HG03135 (cell line): ENCODE measurements at regions not wholly inside any gene's neighbourhood (a gene's known extent, or its start where the extent isn't known, plus 50 kb on each side); places are given as distances from the start of the nearest gene placed in this dataset.

Experiments
- ATAC-seq: cut with Tn5 transposase; IDR thresholded peaks from one replicate; pipeline ENCODE4 v1.9.1; 2021; ENCODE audit warnings: mild to moderate bottlenecking, moderate library complexity; ENCODE audit not compliant: unreplicated experiment

DNA sequence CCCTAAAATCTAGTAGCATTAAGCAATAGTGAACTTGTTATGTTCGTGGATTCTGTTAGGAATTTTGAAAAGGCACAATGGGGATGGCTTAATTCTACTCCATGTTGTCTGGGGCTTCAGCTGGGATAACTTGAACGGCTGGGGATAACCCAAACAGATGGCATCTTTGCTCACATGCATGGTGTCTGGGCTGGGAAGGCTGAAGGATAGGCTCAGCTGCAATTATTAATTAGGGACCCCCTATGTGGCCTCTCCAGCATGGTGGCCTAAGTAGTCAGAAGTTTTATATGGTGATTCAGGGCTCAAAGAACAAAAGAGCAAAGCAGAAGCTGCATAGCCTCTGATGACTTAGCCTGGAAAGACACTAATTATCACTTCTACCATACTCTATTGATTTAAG lies 551.1 kb downstream of the PSAT1 start:
- no peak for ATAC-seq

DNA sequence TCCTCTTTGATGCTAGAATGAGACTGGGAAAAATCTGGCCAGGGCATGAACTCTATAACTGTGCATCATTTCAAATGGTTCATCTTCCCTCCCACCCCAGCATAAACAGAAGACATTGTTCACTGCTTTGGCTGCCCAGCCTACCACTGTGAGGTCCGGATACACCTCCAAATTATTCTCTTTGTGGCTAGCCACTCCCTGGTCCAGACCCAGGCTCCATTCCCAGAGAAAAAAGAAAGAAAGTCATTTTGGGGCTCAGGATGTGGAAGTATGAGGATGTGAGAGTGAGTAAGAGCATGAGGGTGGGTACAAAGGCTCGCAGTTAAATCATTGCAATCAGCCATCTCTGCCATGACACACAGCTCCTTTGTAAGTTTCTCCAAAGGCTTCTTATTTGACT lies 559.2 kb downstream of the PSAT1 start:
- ATAC-seq: no peak

DNA sequence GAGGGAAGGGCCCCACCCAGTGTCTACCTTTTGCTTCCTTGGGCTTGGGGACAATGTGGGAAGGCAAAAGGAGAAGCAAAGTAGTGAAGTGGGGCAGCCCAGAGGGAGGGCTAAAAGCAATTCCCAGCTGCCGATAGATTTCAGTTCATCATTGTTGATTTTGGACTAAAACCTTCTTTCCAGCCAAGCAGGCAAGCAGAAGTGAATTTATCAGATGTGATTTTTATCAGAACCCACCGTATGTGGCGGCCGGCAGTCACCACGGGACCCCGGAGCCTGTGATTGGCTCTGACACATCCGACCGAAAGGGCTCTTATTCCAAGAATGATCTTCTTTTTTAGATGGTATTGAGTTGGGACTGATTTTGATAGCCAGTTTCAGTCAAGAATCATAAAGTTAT lies 559.9 kb downstream of the PSAT1 start:
- no peak for ATAC-seq

DNA sequence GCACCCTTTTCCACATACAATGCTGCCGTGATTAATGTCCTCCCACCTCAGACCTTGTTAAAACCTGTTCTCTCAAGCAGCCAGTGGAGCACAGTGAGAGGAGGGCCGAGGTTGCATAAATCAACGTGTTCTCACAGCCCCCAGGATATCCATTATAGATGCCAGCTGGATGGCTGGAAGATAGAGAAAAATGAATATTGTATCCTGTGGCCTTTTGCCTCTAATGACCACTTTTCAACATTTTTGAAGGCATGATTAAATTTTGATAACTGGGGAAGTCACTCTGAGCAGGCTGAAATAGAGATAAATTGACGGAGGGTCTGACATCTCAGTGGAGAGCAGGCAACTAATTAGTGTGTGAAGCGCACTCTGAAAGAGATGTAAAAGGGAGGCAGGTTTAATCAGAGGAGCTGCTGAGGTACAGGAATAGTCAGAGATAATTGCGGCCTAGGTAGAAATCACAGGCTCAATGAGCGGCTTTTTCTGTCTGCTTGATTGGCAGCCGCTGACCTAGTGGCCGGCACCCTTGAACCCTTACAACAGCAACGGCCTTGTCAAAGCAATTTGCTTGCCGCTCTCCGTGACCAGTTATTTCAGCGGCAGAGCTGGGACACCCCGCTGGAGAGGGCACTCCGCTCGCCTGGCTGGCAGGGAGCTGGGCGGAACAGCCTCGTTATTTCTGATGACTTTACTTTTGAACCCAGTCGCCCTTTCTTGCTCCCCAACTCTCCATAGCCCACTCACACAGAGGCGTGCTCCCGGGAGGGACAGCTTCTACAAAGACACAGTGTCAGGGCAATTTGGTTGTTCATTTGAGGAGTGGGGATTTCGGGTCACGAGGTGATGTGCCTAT lies 560.7 kb downstream of the PSAT1 start:
- no peak for ATAC-seq

DNA sequence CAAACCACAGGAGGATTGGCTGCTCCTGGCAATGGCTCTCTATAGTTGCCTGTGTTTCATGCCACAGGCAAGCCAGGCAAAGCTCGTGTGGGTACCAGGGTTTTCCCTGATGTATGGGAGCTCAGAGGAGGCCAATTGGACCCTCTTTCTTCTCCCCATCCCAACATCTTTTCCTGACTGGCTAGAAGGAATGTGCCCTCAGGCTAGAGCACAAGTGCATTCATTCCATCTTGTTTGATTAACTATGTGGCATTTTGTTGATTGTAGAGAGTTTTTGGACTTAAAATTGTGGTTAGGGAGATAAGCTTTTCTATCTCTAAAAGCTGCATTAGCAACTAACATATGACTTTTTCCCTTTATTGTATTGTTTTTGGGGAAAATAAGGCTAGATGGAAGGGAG lies 561.3 kb downstream of the PSAT1 start:
- ATAC-seq: no peak

DNA sequence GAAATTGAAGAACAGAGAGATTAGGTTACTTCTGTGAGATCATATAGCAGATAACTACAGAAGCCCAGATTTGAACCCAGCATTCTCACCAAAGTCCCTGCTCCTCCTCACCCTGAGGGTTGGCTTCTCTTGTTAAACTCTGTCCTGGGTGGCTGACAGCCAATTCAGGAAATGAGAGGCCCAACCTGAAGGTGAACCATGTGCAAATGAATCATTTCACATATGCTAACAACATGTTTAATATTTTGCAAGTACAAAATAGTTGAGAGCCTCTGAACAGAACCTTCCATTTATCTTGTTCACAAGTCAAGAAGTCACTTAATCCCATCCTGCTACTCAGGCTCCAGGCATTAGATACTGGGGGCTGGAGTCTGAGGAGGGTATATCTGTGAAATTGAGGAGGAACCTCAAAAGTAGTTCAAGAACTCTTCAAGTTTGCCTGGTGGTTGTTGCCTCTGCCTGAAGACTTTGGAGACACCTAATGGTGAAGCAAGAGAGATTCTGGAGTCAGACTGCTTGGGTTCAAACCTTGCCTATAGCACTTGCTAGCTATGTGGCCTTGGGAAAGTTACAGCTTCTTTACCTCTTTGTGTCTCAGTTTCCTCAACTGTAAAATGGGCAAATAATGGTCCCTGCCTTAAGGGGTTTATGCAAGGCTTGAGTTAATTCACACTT lies 564.0 kb downstream of the PSAT1 start:
- ATAC-seq: no peak

DNA sequence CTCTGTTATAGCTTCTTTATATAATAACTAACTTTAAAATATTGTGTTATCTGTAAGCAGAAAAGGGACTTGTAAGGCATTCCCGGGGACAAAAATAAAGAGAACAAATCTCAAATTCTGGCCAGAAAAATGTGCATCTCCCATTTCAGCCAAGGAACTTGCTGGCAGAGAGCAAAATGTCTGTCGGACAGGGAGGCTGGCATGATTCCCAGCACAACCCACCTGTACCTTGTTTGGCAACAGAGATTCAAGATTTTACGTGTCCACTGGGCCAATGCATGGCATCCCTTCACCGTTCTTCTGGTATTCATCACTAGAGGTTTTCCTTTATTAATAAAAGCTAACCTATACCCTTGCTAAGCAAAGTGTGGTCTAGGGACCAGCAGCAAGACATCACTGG lies 566.6 kb downstream of the PSAT1 start:
- no peak for ATAC-seq

DNA sequence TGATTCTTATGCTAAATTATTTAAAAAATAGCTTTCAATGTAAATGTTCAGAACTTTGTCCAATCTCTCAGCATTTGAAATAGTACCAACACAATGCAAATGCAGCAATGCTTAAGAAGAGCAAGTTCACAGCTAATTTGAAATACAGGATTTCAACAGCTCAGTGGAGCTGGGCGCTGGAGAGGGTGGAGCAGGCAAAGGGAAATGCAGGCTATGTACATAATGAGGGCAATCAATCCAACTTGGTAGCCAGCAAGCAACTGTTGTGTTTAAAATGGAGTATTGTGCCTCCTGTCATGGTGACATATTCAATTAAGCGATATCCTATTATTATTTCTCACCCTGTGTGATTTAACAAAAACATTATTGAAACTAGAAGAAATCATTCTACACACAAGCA lies 568.8 kb downstream of the PSAT1 start:
- ATAC-seq: no peak

DNA sequence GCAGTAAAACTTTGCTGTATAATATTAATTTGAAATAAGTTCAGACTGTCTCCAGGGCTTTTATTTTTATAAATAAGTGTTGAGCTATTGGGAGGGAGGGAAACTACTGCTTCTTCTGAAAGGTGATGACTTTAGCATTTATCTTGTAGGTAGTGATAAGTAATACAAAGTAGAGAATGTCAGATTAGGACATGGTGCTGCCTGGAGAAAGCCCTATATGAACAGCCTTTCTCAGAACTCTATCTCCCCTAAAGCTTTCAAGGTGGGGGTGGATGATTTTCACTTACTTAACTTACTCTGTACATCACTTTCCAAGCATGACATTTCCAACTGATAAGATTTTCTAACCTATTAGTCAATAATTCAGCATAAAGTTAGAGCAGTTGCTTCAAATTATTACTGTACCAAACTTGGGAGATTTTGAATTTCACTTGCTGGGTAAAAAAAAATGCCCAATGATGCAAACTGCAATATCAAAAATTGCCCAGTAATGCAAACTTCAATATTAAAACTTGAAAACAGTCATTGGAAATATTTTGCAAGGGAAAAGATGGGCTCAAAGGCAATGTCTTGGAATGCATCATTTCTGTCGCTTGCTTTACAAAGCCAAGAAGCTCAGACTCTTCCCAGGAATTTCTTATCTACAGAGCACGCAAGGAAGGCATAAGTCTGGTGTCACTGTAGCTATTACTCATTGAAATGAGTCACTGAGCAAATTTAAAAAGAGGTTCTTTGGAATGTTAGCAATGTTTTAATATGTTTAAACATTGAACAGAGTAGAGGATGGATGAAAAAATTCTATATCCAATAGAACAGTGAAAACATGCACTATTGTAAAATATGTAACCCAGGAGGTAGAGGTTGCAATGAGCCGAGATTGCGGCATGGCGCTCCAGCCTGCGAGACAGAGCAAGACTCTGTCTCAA lies 569.5 kb downstream of the PSAT1 start:
- ATAC-seq: no peak

DNA sequence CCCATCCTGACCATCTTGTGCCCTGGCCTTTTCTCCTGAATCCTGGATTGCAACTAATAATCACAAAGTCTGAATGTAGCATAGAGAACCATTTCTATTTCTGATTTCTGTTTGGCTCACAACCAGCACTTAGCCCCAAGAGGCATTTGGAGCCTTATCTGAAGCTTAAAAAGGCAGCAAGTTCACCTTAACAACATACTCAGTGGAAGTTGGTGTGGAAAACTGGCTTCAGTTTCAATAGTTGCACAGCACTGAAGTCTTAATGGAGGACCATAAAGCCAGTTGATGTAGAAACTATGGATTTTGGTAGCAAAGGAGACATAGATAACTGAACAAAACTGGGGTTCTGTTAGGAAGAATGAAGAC lies 574.1 kb downstream of the PSAT1 start:
- ATAC-seq: no peak

DNA sequence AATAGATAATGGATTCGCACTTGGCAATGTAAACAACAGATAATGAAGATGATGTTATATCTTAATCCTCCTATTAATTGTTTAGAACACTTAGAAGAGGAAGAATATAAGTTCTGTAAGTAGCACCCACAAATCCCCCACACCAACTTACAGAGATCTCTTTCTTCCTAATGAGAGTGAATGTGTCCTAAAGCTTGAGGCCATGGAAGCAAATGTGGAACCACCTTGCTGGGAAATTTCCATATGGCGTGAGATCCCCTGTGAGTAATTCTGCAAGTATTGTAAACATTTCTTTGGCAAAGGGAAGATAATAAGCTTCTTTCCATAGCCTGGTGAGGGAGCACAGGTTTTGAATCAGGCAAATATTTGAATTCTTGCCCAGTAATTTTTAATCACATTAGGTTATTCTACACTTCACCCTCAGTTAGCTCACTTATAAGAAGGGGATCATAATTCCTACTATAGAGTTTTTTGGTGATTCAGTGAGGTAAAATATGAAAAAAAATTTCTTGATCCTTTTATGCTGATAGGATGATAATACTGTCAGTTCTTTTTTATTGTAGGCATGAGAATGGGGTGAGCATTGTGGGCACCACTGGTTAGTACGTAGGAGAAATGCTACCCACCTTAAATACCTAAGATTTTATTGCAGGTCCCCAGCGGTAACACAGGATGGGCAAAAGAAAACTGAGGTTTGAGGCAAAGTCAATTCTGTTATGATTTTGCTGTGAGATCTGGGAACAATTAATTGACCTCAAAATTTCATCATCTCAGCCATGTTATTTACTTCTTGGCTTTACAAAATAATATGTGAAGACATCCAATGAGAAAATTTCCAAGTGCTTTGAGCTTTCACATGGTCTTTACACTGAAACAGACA lies 574.8 kb downstream of the PSAT1 start:
- ATAC-seq: no peak

DNA sequence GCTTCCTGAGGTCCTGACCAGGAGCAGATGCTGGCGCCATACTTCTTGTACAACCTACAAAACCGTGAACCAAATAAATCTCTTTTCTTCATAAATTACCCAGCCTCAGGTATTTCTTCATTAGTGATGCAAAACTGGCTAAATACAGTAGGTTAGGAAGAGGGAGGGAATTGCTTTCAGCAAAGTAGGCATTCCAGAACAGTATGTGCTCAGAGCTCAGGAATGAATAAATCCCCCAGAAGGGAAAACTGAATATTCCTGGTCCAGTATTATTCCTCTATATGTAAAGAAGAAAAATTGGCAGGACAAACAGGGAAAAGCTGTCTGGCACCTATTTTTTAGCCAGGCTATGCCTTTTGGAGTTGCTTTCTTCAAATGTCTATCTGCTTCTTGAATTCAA lies 577.1 kb downstream of the PSAT1 start:
- no peak for ATAC-seq

DNA sequence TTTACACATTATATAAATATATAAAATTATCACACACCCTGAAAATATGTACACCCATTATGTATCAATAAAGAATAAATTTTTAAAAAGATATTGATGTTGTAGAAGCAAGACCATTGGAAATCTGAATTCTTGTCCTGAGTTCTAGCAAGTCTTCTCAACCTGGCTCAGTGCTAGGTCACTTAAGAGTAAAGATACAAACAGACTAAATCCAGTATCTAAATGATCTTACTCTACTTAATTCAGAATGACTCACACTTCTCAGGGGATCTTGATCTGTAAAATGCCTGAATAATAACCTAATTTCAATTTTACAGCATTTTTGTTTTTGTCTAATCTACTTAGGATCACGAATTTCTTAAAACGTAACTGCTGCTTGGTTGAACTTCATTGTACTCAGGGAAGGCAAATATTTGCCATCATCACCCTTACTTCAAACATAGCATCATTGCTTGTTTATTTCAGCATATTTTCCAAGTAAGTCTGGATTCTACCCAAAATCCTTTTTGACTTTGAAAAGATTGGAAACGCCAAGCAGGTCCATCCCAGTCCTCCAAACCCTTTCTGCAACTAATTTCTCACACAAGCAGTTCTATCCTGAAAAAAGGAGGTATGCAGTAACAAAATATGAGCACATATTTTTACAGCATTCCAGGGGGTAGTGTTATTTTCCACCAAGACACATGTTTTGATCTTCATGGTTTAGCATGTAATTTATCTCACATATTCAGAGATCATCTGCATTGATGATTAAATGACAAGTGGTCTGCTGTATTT lies 582.6 kb downstream of the PSAT1 start:
- ATAC-seq: no peak

DNA sequence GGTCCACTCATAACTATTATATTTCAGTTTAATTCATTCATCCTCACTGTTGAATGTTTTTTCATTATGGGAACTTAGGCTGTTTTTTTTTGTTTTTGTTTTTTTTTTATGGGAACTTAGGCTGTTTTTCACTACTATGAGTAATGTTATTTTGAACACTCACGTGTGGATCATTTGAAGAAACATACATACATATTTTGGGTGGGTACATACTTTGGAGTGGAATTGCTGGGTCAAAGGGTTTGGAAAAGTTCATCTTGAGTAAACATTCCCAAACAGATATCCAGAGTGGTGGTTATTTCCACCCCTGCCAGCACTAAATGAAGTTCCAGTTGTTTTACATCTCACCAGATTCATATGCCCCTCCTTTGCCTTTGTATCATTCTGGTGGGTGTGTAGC lies 584.4 kb downstream of the PSAT1 start:
- ATAC-seq: no peak

DNA sequence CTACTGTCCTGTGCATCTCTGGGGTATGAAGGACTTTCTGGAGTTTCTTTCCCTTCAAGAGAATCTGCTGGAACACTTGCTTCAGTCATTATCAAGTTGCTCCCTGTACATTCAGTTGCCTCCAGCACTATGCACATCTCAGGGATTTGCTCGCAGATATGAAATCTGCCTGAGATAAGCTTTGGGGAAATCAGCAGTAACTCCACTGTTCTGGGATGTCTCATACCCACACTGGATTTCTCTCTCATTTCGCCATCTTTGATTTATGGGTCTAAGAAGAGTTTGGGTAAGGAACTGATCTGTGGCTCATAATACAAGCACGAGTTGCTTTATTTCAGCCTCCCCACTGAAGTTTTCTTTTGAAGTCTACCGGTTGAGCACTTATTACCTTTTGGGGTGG lies 585.6 kb downstream of the PSAT1 start:
- ATAC-seq: no peak

DNA sequence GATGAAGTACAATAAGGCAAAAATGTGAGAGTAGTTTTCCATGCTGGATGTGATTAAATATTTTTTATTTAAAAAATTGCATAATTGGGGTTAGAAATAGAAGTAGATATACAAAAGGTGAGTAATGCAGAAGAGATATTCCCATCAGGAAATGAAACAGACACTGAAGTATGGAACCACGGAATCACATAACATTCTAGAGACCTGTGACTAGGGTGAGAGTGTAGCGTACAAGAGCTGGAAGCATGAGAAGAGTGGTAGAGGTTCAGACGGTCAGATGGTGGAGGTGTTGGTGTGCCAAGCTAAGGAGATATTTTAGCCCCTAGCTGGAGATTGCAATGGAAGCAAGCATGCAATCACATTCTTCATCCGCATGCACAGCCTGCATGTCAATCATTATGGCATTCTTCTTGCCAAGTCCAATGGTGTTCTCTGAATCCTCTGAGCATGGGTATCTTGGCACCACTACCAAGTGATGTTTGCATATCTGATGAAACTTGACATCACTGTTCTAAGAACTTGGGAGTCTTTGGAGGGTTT lies 587.8 kb downstream of the PSAT1 start:
- no peak for ATAC-seq

DNA sequence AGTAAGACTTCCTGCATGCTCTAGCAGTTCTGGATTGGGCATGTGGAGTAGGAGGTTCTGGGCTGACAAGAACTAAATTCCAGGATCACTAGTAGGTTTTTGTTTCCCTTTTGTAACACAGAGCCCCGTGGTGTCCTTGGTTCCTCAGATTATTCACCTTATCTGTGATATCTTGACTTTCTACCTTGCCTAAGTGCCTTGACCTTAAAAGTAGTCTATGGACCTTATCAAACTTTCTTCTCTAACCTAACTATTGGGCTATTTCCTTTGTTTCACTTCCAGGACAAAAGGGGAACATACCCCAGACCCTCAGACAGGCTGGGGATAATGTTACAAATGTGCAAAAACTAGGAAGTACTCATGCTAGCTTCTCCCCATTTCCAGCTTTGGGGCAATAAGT lies 595.3 kb downstream of the PSAT1 start:
- ATAC-seq: no peak

DNA sequence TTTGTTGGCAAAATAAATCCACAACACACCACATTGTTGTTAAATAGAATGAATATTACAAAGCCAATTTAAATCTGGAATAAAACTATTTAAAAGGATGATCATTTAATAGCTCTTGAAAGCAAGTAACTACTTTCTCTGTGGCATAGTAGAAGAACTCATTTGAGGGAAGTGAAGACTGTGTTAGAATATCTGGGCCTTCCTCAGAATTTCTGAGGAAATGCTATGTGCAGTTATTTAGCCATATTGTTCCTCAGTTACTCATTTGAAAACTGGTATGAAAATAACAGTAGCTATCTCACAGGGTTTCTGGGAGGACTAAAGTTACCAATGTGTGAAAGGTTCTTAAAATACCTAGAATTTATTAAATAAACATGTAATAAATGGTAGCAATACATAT lies 595.8 kb downstream of the PSAT1 start:
- ATAC-seq: no peak

DNA sequence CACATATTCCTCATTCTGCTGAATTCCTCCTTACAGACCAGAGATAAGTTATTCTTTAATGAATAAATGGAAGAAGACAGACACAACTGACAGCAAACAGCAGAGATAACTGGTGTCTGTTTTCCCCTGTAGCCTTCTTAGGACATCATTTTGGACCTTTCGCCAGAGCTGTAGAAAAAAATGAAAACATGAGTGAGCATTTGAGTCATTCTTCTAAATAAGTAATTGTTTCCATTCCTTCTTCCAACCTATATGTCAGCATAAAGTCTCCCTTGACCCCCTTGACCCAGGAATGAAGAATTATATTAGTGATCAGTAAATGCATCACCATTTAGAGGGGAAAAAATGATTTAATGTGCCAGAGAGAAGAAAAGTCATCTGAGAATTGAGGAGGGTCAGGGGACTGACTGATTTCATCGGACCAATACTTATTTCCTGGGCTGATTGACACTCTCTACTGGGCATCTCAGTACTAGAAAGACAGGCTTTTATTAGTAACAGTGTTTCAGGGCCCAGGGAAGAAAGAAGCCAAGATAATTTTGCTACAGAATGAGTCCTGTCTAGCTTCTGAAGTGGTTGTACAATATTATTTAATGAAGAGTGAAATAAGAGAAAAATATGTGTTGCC lies 597.0 kb downstream of the PSAT1 start:
- no peak for ATAC-seq
